ENCODE measurements at regions not wholly inside any gene's neighbourhood (a gene's known extent, or its start where the extent isn't known, plus 50 kb on each side); places are given as distances from the start of the nearest gene placed in this dataset.

- Histone ChIP-seq H3K27ac (ENCODE audit: low read depth, low read length) (no peak overlapping the region), H3K4me3 (ENCODE audit: low read depth, low read length) (no peak overlapping the region)
These were observed 168.9 kb upstream of the C21orf91 start for GRCh38 chr21:17988102-17988437.

GRCh38 chr21:17987382-17988101 is 168.4 kb upstream of the C21orf91 start:
- H3K9me3 ChIP-seq (ENCODE audit: control insufficient read depth, insufficient read depth, low read depth, low read length) = peaks cover 12% of the 10 kb centered on the region
- H3K9ac ChIP-seq (ENCODE audit: low read length) = no peak overlapping the region
- no peak overlapping the region for H3K27ac ChIP-seq (ENCODE audit: low read depth, low read length)
- no peaks in the 10 kb centered on the region; the same call in 1 of the 2 replicates for H3K36me3 ChIP-seq (ENCODE audit: control insufficient read depth, insufficient read depth, low read length)
- H3K27me3 ChIP-seq (ENCODE audit: control insufficient read depth, insufficient read depth, low read length) = no peaks in the 10 kb centered on the region
- H3K4me1 ChIP-seq (ENCODE audit: control insufficient read depth, insufficient read depth, low read length) = peaks cover 6% of the 10 kb centered on the region; the same call in 1 of the 2 replicates
- H3K4me3 ChIP-seq (ENCODE audit: low read depth, low read length) = no peak overlapping the region

More at GRCh38 chr21:17988102-17988437, 168.9 kb upstream of the C21orf91 start:
- Histone ChIP-seq H3K4me1 (ENCODE audit: control insufficient read depth, insufficient read depth, low read length) (peaks cover 6% of the 10 kb centered on the region; the same call in 1 of the 2 replicates), H3K36me3 (ENCODE audit: control insufficient read depth, insufficient read depth, low read length) (no peaks in the 10 kb centered on the region; the same call in 1 of the 2 replicates), H3K9ac (ENCODE audit: low read length) (no peak overlapping the region), H3K27me3 (ENCODE audit: control insufficient read depth, insufficient read depth, low read length) (no peaks in the 10 kb centered on the region), H3K9me3 (ENCODE audit: control insufficient read depth, insufficient read depth, low read depth, low read length) (peaks cover 12% of the 10 kb centered on the region)

GRCh38 chr21:17981060-17981740 is 162.0 kb upstream of the C21orf91 start:
- Histone ChIP-seq H3K4me1 (ENCODE audit: control insufficient read depth, insufficient read depth, low read length) (no peaks in the 10 kb centered on the region), H3K27me3 (ENCODE audit: control insufficient read depth, insufficient read depth, low read length) (no peaks in the 10 kb centered on the region), H3K27ac (ENCODE audit: low read depth, low read length) (no peak overlapping the region), H3K4me3 (ENCODE audit: low read depth, low read length) (no peak overlapping the region), H3K9me3 (ENCODE audit: control insufficient read depth, insufficient read depth, low read depth, low read length) (no peaks in the 10 kb centered on the region), H3K9ac (ENCODE audit: low read length) (no peak overlapping the region), H3K36me3 (ENCODE audit: control insufficient read depth, insufficient read depth, low read length) (no peaks in the 10 kb centered on the region)

- Histone ChIP-seq H3K36me3 (ENCODE audit: control insufficient read depth, insufficient read depth, low read length) (no peaks in the 10 kb centered on the region), H3K27me3 (ENCODE audit: control insufficient read depth, insufficient read depth, low read length) (no peaks in the 10 kb centered on the region), H3K9ac (ENCODE audit: low read length) (no peak overlapping the region), H3K27ac (ENCODE audit: low read depth, low read length) (no peak overlapping the region), H3K4me1 (ENCODE audit: control insufficient read depth, insufficient read depth, low read length) (no peaks in the 10 kb centered on the region), H3K9me3 (ENCODE audit: control insufficient read depth, insufficient read depth, low read depth, low read length) (no peaks in the 10 kb centered on the region), H3K4me3 (ENCODE audit: low read depth, low read length) (no peak overlapping the region)
These were observed 160.6 kb upstream of the C21orf91 start for GRCh38 chr21:17979763-17980162.

GRCh38 chr21:17978895-17979294 is 159.7 kb upstream of the C21orf91 start:
- Histone ChIP-seq H3K9ac (ENCODE audit: low read length) (no peak overlapping the region), H3K9me3 (ENCODE audit: control insufficient read depth, insufficient read depth, low read depth, low read length) (no peaks in the 10 kb centered on the region), H3K4me1 (ENCODE audit: control insufficient read depth, insufficient read depth, low read length) (no peaks in the 10 kb centered on the region), H3K27me3 (ENCODE audit: control insufficient read depth, insufficient read depth, low read length) (no peaks in the 10 kb centered on the region), H3K4me3 (ENCODE audit: low read depth, low read length) (no peak overlapping the region), H3K27ac (ENCODE audit: low read depth, low read length) (no peak overlapping the region), H3K36me3 (ENCODE audit: control insufficient read depth, insufficient read depth, low read length) (no peaks in the 10 kb centered on the region)

GRCh38 chr21:17976691-17977090 is 157.5 kb upstream of the C21orf91 start:
- no peaks in the 10 kb centered on the region for H3K27me3 ChIP-seq (ENCODE audit: control insufficient read depth, insufficient read depth, low read length)
- H3K4me3 ChIP-seq (ENCODE audit: low read depth, low read length) = no peak overlapping the region
- no peaks in the 10 kb centered on the region for H3K4me1 ChIP-seq (ENCODE audit: control insufficient read depth, insufficient read depth, low read length)
- H3K9me3 ChIP-seq (ENCODE audit: control insufficient read depth, insufficient read depth, low read depth, low read length) = no peaks in the 10 kb centered on the region
- no peak overlapping the region for H3K9ac ChIP-seq (ENCODE audit: low read length)
- H3K36me3 ChIP-seq (ENCODE audit: control insufficient read depth, insufficient read depth, low read length) = no peaks in the 10 kb centered on the region
- H3K27ac ChIP-seq (ENCODE audit: low read depth, low read length) = no peak overlapping the region

GRCh38 chr21:17976139-17976538 is 157.0 kb upstream of the C21orf91 start:
- Histone ChIP-seq H3K36me3 (ENCODE audit: control insufficient read depth, insufficient read depth, low read length) (no peaks in the 10 kb centered on the region), H3K4me3 (ENCODE audit: low read depth, low read length) (no peak overlapping the region), H3K9me3 (ENCODE audit: control insufficient read depth, insufficient read depth, low read depth, low read length) (no peaks in the 10 kb centered on the region), H3K27me3 (ENCODE audit: control insufficient read depth, insufficient read depth, low read length) (no peaks in the 10 kb centered on the region), H3K9ac (ENCODE audit: low read length) (no peak overlapping the region), H3K4me1 (ENCODE audit: control insufficient read depth, insufficient read depth, low read length) (no peaks in the 10 kb centered on the region), H3K27ac (ENCODE audit: low read depth, low read length) (no peak overlapping the region)

GRCh38 chr21:17967319-17967718 is 148.2 kb upstream of the C21orf91 start:
- no peak overlapping the region for H3K9ac ChIP-seq (ENCODE audit: low read length)
- H3K4me3 ChIP-seq (ENCODE audit: low read depth, low read length) = no peak overlapping the region
- H3K27me3 ChIP-seq (ENCODE audit: control insufficient read depth, insufficient read depth, low read length) = no peaks in the 10 kb centered on the region
- no peaks in the 10 kb centered on the region for H3K9me3 ChIP-seq (ENCODE audit: control insufficient read depth, insufficient read depth, low read depth, low read length)
- H3K4me1 ChIP-seq (ENCODE audit: control insufficient read depth, insufficient read depth, low read length) = no peaks in the 10 kb centered on the region
- no peaks in the 10 kb centered on the region for H3K36me3 ChIP-seq (ENCODE audit: control insufficient read depth, insufficient read depth, low read length)
- H3K27ac ChIP-seq (ENCODE audit: low read depth, low read length) = no peak overlapping the region

GRCh38 chr21:17964716-17965115 is 145.6 kb upstream of the C21orf91 start:
- no peak overlapping the region for H3K9ac ChIP-seq (ENCODE audit: low read length)
- H3K27me3 ChIP-seq (ENCODE audit: control insufficient read depth, insufficient read depth, low read length) = no peaks in the 10 kb centered on the region
- no peak overlapping the region for H3K27ac ChIP-seq (ENCODE audit: low read depth, low read length)
- H3K4me3 ChIP-seq (ENCODE audit: low read depth, low read length) = no peak overlapping the region
- H3K9me3 ChIP-seq (ENCODE audit: control insufficient read depth, insufficient read depth, low read depth, low read length) = no peaks in the 10 kb centered on the region
- H3K36me3 ChIP-seq (ENCODE audit: control insufficient read depth, insufficient read depth, low read length) = no peaks in the 10 kb centered on the region
- H3K4me1 ChIP-seq (ENCODE audit: control insufficient read depth, insufficient read depth, low read length) = no peaks in the 10 kb centered on the region

- no peak overlapping the region for H3K9ac ChIP-seq (ENCODE audit: low read length)
- H3K27ac ChIP-seq (ENCODE audit: low read depth, low read length) = no peak overlapping the region
- H3K4me3 ChIP-seq (ENCODE audit: low read depth, low read length) = no peak overlapping the region
- no peaks in the 10 kb centered on the region for H3K4me1 ChIP-seq (ENCODE audit: control insufficient read depth, insufficient read depth, low read length)
- no peaks in the 10 kb centered on the region for H3K27me3 ChIP-seq (ENCODE audit: control insufficient read depth, insufficient read depth, low read length)
- no peaks in the 10 kb centered on the region for H3K36me3 ChIP-seq (ENCODE audit: control insufficient read depth, insufficient read depth, low read length)
- no peaks in the 10 kb centered on the region for H3K9me3 ChIP-seq (ENCODE audit: control insufficient read depth, insufficient read depth, low read depth, low read length)
These were observed 145.0 kb upstream of the C21orf91 start for GRCh38 chr21:17964199-17964598.

GRCh38 chr21:17950591-17950990 is 131.4 kb upstream of the C21orf91 start:
- Histone ChIP-seq H3K36me3 (ENCODE audit: control insufficient read depth, insufficient read depth, low read length) (no peaks in the 10 kb centered on the region), H3K27me3 (ENCODE audit: control insufficient read depth, insufficient read depth, low read length) (no peaks in the 10 kb centered on the region), H3K4me3 (ENCODE audit: low read depth, low read length) (no peak overlapping the region), H3K4me1 (ENCODE audit: control insufficient read depth, insufficient read depth, low read length) (no peaks in the 10 kb centered on the region), H3K9me3 (ENCODE audit: control insufficient read depth, insufficient read depth, low read depth, low read length) (0 out of 2 replicates have a peak, but pooled peaks cover 2% of the 10 kb centered on the region), H3K9ac (ENCODE audit: low read length) (no peak overlapping the region), H3K27ac (ENCODE audit: low read depth, low read length) (no peak overlapping the region)
